GM23338 (cell line): ENCODE measurements at regions not wholly inside any gene's neighbourhood (a gene's known extent, or its start where the extent isn't known, plus 50 kb on each side); places are given as distances from the start of the nearest gene placed in this dataset.

Source experiments
- CREB1 ChIP-seq: fragments of 250-450 bp; sonication (Bioruptor Pico); IDR thresholded peaks from 2 replicates; pipeline ENCODE4 v1.5.0; 2020; ENCODE audit warnings: low read depth, mild to moderate bottlenecking, moderate library complexity
- EZH2 ChIP-seq: fragments of 200-600 bp; sonication (generic); IDR thresholded peaks from one replicate; pipeline ENCODE4 v1.8.0; 2017; ENCODE audit warnings: antibody characterized with exemption, mild to moderate bottlenecking, low read depth; ENCODE audit not compliant: unreplicated experiment
- EZH2phosphoT487 ChIP-seq: fragments of 200-600 bp; sonication (generic); IDR thresholded peaks from one replicate; pipeline ENCODE4 v1.8.1; 2018; ENCODE audit warnings: antibody characterized with exemption; ENCODE audit not compliant: unreplicated experiment
- POLR2AphosphoS5 ChIP-seq: IDR thresholded peaks from 2 replicates; pipeline ENCODE4 v1.6.1; 2016; ENCODE audit warnings: antibody characterized with exemption, low read depth
- REST ChIP-seq: IDR thresholded peaks from one replicate; pipeline ENCODE4 v1.6.1; 2018; ENCODE audit warnings: antibody characterized with exemption; ENCODE audit not compliant: unreplicated experiment
- ZNF114 ChIP-seq: fragments of 250-450 bp; sonication (Bioruptor Pico); IDR thresholded peaks from 2 replicates; pipeline ENCODE4 v1.5.0; 2020; ENCODE audit warnings: mild to moderate bottlenecking, moderate library complexity
- TF ChIP-seq, protein P1 (sequence below), 2 experiments: fragments of 200-600 bp in 1 of 2; sonication (generic) in 1 of 2; conservative IDR thresholded peaks; 2 replicates each; pipeline versions ENCODE4 v1.5.1 to v1.6.1; 2016 to 2017; ENCODE audit warnings: antibody characterized with exemption in 2 of 2, low read depth in 2 of 2, mild to moderate bottlenecking in 2 of 2, moderate library complexity in 1 of 2

GRCh38 chr16:64058685-64059084 lies 1063.2 kb downstream of the CDH11 start:
- TF ChIP-seq, protein P1, sequence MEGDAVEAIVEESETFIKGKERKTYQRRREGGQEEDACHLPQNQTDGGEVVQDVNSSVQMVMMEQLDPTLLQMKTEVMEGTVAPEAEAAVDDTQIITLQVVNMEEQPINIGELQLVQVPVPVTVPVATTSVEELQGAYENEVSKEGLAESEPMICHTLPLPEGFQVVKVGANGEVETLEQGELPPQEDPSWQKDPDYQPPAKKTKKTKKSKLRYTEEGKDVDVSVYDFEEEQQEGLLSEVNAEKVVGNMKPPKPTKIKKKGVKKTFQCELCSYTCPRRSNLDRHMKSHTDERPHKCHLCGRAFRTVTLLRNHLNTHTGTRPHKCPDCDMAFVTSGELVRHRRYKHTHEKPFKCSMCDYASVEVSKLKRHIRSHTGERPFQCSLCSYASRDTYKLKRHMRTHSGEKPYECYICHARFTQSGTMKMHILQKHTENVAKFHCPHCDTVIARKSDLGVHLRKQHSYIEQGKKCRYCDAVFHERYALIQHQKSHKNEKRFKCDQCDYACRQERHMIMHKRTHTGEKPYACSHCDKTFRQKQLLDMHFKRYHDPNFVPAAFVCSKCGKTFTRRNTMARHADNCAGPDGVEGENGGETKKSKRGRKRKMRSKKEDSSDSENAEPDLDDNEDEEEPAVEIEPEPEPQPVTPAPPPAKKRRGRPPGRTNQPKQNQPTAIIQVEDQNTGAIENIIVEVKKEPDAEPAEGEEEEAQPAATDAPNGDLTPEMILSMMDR (conservative IDR thresholded peaks at IDR 0.05; ENCODE audit: low read depth in 2 of 2) = no peak
- TF ChIP-seq EZH2phosphoT487 (no peak), EZH2 (no peak), POLR2AphosphoS5 (no peak), CREB1 (no peak), ZNF114 (CRISPR knock-in tag) (no peak), REST (no peak)
